Activated B cell treated with CpG ODN at 0.5 μM for 24 hours (primary cell): ENCODE measurements at regions not wholly inside any gene's neighbourhood (a gene's known extent, or its start where the extent isn't known, plus 50 kb on each side); places are given as distances from the start of the nearest gene placed in this dataset.

Source experiments
- ATAC-seq: fragments of 200-7000 bp; cut with Tn5 transposase; one replicate; pipeline ENCODE4 v1.10.0; 2021; ENCODE audit warnings: low read depth, mild to moderate bottlenecking, moderate library complexity
- CTCF ChIA-PET: fragments of 350-600 bp; sonication (Branson Sonifier 250); formaldehyde crosslinking; loops from one replicate; lab custom pipeline; 2021; ENCODE audit warnings: antibody characterized with exemption; lab: Charles Lee
- POLR2A ChIA-PET: fragments of 350-600 bp; sonication (Branson Sonifier 250); formaldehyde crosslinking; loops from one replicate; lab custom pipeline; 2021; ENCODE audit warnings: antibody characterized with exemption; lab: Charles Lee
- DNase-seq: peaks from one replicate; pipeline ENCODE4 v3.0.0; 2022
- H3K27ac Mint-ChIP-seq: one replicate; pipeline ENCODE4 v1.8.0; 2020; ENCODE audit warnings: mixed read lengths
- H3K27me3 Mint-ChIP-seq: one replicate; pipeline ENCODE4 v1.8.0; 2021; ENCODE audit warnings: mixed read lengths
- H3K36me3 Mint-ChIP-seq: one replicate; pipeline ENCODE4 v1.8.0; 2021; ENCODE audit warnings: low read depth, mixed read lengths
- H3K4me1 Mint-ChIP-seq: one replicate; pipeline ENCODE4 v1.8.0; 2021; ENCODE audit warnings: mixed read lengths
- H3K4me3 Mint-ChIP-seq: one replicate; pipeline ENCODE4 v1.8.0; 2020; ENCODE audit warnings: mild to moderate bottlenecking, mixed read lengths
- H3K9me3 Mint-ChIP-seq: one replicate; pipeline ENCODE4 v1.8.0; 2020; ENCODE audit warnings: mixed read lengths
- intact Hi-C: fragments of 100-400 bp; cut with micrococcal nuclease; formaldehyde crosslinking; loops from one replicate; pipeline ENCODE4 v1.15.1; 2024
- TF ChIP-seq, protein P1 (sequence below): fragments of 200-600 bp; IDR thresholded peaks from one replicate; pipeline ENCODE4 v1.8.0; 2022; ENCODE audit warnings: antibody characterized with exemption, mild to moderate bottlenecking

GRCh38 chr7:116443646-116444045 lies 55.9 kb upstream of the CAV2 start:
- no peaks in the 10 kb centered on the region for H3K36me3 Mint-ChIP-seq
- POLR2A ChIA-PET: no interaction called here
- DNase-seq (no peak), ATAC-seq (no peak)
- TF ChIP-seq, protein P1, sequence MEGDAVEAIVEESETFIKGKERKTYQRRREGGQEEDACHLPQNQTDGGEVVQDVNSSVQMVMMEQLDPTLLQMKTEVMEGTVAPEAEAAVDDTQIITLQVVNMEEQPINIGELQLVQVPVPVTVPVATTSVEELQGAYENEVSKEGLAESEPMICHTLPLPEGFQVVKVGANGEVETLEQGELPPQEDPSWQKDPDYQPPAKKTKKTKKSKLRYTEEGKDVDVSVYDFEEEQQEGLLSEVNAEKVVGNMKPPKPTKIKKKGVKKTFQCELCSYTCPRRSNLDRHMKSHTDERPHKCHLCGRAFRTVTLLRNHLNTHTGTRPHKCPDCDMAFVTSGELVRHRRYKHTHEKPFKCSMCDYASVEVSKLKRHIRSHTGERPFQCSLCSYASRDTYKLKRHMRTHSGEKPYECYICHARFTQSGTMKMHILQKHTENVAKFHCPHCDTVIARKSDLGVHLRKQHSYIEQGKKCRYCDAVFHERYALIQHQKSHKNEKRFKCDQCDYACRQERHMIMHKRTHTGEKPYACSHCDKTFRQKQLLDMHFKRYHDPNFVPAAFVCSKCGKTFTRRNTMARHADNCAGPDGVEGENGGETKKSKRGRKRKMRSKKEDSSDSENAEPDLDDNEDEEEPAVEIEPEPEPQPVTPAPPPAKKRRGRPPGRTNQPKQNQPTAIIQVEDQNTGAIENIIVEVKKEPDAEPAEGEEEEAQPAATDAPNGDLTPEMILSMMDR: no peak
- no peak overlapping the region for H3K4me3 Mint-ChIP-seq
- no peaks in the 10 kb centered on the region for H3K4me1 Mint-ChIP-seq
- no peak overlapping the region for H3K27ac Mint-ChIP-seq
- CTCF ChIA-PET: no interaction called here
- H3K27me3 Mint-ChIP-seq: peaks cover 6% of the 10 kb centered on the region
- no peaks in the 10 kb centered on the region for H3K9me3 Mint-ChIP-seq
- intact Hi-C loops: no loop called here

- H3K4me1 Mint-ChIP-seq: no peaks in the 10 kb centered on the region
- no peak overlapping the region for H3K4me3 Mint-ChIP-seq
- intact Hi-C loops: loop anchor here (5.0 kb wide), 1 partner anchor 82 kb away; the partner anchor contains the start of gene CAV1
- ChIA-PET CTCF (no interaction called here), POLR2A (no interaction called here)
- DNase-seq: no peak
- H3K27ac Mint-ChIP-seq: no peak overlapping the region
- no peaks in the 10 kb centered on the region for H3K36me3 Mint-ChIP-seq
- H3K9me3 Mint-ChIP-seq: no peaks in the 10 kb centered on the region
- no peak for ATAC-seq
- peaks cover 8% of the 10 kb centered on the region for H3K27me3 Mint-ChIP-seq
- TF ChIP-seq, protein P1: no peak
Observed at GRCh38 chr7:116445447-116446211, 53.9 kb upstream of the CAV2 start.

DNA sequence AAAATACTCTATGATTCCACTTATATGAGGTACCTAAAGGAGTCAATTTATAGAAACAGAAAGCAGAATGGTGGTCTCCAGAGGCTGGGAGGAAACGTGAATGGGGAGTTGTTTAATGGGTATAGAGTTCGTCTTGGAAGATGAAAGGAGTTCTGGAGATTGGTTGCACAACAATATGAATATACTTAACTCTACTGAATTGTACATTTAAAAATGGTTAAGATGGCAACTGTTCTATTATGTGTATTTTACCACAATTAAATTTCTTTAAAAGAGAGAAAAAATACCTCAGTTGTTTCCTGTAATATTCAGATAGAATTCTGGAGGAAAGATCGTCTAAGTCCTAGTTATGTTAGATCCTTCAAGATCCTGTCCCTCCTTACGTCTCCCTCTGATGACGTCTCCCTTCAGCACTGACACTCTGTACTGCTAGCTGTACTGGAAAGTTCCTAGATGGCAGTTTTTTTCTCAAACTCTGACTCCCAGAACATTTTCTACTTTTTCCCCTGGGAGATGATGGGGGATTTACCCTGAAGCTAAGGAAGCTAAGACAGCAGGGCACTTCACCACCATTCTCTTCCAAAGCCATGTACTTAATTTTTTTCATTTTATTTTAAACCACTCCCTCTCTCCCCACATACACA lies 53.2 kb upstream of the CAV2 start:
- intact Hi-C loops: loop anchor here (5.0 kb wide), 1 partner anchor 81 kb away; the partner anchor contains the start of gene CAV1
- H3K27ac Mint-ChIP-seq: no peak overlapping the region
- no peak for ATAC-seq

DNA sequence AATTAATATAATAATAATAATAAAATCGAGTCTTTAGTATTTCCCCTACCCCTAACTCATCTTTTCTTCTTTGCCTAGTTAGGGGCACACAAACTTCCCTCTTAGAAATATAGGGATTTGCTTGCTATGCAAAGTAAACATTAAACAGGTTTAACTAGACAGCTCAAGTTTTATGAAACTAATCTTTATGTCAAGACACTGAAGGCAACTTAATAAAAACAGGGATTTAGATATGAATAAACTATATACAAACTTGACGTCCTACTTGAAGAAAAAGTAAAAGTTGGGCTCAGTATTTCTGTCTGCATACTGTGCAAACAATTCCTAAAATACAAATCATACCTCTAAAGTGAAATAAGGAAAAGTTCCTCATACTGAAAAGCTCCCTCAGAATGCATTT lies 52.1 kb upstream of the CAV2 start:
- no peak overlapping the region for H3K27ac Mint-ChIP-seq
- intact Hi-C loops: loop anchor here (5.0 kb wide), 1 partner anchor 80 kb away; the partner anchor contains the start of gene CAV1
- H3K27me3 Mint-ChIP-seq: peaks cover 8% of the 10 kb centered on the region
- H3K4me3 Mint-ChIP-seq: no peak overlapping the region
- ATAC-seq (no peak), DNase-seq (no peak)
- TF ChIP-seq, protein P1: no peak
- no peaks in the 10 kb centered on the region for H3K36me3 Mint-ChIP-seq
- H3K9me3 Mint-ChIP-seq: no peaks in the 10 kb centered on the region
- H3K4me1 Mint-ChIP-seq: no peaks in the 10 kb centered on the region
- ChIA-PET POLR2A (no interaction called here), CTCF (no interaction called here)

More for the DNA sequence above, 53.2 kb upstream of the CAV2 start:
- no peaks in the 10 kb centered on the region for H3K9me3 Mint-ChIP-seq
- ChIA-PET POLR2A (no interaction called here), CTCF (no interaction called here)
- peaks cover 8% of the 10 kb centered on the region for H3K27me3 Mint-ChIP-seq
- TF ChIP-seq, protein P1: no peak
- no peak for DNase-seq
- H3K4me1 Mint-ChIP-seq: no peaks in the 10 kb centered on the region
- no peak overlapping the region for H3K4me3 Mint-ChIP-seq
- H3K36me3 Mint-ChIP-seq: no peaks in the 10 kb centered on the region
